ENCODE measurements at regions not wholly inside any gene's neighbourhood (a gene's known extent, or its start where the extent isn't known, plus 50 kb on each side); places are given as distances from the start of the nearest gene placed in this dataset. TPM values are rescaled to one million over a fixed set of nuclear protein-coding genes. Genes with fewer than 3 reads are reported as not detected.

DNA sequence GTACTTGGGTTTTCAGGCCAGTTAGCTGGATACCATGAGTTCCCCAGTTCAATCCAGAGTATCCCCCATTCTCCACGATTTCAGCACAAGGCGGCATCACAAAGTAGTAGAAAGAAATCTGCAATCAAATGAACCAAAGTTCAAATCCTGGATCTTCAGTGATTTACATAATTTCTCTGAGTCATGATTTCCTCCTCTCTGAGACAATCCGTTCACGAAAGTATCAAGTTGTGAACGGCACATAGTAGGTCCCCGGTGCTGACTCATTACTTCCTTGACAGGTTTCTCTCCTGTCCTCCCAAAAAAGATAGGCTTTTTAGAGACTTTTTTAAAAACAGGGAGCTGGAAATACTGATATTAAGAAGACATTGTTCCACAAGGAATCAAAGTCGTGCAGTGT lies 69.1 kb upstream of the AKIP1 start:
- DNase-seq: no peak
- no peak overlapping the region for H3K4me3 ChIP-seq
- no peaks in the 10 kb centered on the region for H3K9me3 ChIP-seq
- no peaks in the 10 kb centered on the region for H3K36me3 ChIP-seq
- intact Hi-C loops (cut with DNase I; ENCODE audit: low total_unique reads): no loop called here
- H3K4me1 ChIP-seq: peaks cover 0 to 4% of the 10 kb centered on the region in 2 donors
- H3K27me3 ChIP-seq: no peaks in the 10 kb centered on the region
- no peak overlapping the region for H3K27ac ChIP-seq
- no peak for TF ChIP-seq POLR2A (IDR thresholded peaks at IDR 0.05)
- TF ChIP-seq, protein P1, sequence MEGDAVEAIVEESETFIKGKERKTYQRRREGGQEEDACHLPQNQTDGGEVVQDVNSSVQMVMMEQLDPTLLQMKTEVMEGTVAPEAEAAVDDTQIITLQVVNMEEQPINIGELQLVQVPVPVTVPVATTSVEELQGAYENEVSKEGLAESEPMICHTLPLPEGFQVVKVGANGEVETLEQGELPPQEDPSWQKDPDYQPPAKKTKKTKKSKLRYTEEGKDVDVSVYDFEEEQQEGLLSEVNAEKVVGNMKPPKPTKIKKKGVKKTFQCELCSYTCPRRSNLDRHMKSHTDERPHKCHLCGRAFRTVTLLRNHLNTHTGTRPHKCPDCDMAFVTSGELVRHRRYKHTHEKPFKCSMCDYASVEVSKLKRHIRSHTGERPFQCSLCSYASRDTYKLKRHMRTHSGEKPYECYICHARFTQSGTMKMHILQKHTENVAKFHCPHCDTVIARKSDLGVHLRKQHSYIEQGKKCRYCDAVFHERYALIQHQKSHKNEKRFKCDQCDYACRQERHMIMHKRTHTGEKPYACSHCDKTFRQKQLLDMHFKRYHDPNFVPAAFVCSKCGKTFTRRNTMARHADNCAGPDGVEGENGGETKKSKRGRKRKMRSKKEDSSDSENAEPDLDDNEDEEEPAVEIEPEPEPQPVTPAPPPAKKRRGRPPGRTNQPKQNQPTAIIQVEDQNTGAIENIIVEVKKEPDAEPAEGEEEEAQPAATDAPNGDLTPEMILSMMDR (IDR thresholded peaks at IDR 0.05): no peak

DNA sequence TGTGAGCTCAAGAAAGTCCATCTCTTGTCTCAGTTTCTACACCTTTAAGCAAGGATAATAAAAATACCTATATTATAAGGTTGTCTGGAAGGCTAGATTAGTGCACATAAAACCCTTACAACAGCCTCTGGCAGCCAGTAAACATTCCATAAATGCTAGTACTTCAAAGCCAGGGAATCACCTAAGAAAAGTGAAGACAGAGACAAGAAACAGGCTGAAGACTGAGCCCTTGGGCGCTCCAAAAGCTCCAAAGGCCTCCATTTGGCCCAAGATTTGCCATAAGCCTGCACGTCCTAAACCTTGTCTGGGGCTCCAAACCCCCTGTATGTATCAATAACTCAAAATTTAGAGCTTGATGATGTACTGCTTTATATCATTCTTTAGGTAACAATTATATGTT lies 52.2 kb upstream of the AKIP1 start:
- no peak overlapping the region for H3K4me3 ChIP-seq
- no peaks in the 10 kb centered on the region for H3K9me3 ChIP-seq
- H3K27ac ChIP-seq: no peak overlapping the region
- H3K4me1 ChIP-seq: no peaks in the 10 kb centered on the region
- no peak for TF ChIP-seq POLR2A (IDR thresholded peaks at IDR 0.05)
- TF ChIP-seq, protein P1 (IDR thresholded peaks at IDR 0.05): no peak
- no peaks in the 10 kb centered on the region for H3K27me3 ChIP-seq
- intact Hi-C loops (cut with DNase I; ENCODE audit: low total_unique reads): no loop called here
- no peak for DNase-seq
- no peaks in the 10 kb centered on the region for H3K36me3 ChIP-seq

Small RNAs in the stretch of these regions (small RNA-seq; reads per million reads assigned to genes)
- gene RNA5SP330: not detected
